SKM-1 treated with dmso at 0.1 percent for 144 hours (cell line): ENCODE measurements at regions not wholly inside any gene's neighbourhood (a gene's known extent, or its start where the extent isn't known, plus 50 kb on each side); places are given as distances from the start of the nearest gene placed in this dataset.

Experiments used
- DNase-seq: peaks from one replicate; lab custom pipeline; 2025; ENCODE audit not compliant: unreplicated experiment; lab: John Stamatoyannopoulos, UW

DNA sequence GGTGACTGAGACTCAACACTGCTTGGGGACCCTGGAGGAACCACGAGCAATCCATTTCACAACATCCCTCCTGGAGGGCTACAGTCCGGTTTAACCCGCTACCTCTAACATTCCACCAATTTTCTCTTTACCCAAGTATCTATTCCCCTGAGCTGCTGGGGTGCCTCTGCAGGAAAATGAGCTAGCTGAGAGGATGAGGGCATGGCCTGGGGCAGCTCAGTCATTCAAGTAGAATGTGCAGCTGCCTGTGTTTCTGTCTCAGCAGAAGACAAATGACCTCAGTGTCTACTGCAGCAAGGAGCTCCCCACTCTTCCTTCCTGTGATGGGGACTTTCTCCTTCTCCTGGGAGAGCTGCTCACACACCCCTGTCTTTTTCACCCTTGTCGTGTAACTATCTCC, 120.8 kb downstream of the ZNF518B start:
- DNase-seq, result no peak

- no peak for DNase-seq
These were observed 122.2 kb downstream of the ZNF518B start for GRCh38 chr4:10335050-10335449.

GRCh38 chr4:10334506-10335028, 122.7 kb downstream of the ZNF518B start:
- no peak for DNase-seq

GRCh38 chr4:10333942-10334341, 123.3 kb downstream of the ZNF518B start:
- DNase-seq, result no peak

- no peak for DNase-seq
These were observed 131.2 kb downstream of the ZNF518B start for GRCh38 chr4:10326075-10326474.

DNA sequence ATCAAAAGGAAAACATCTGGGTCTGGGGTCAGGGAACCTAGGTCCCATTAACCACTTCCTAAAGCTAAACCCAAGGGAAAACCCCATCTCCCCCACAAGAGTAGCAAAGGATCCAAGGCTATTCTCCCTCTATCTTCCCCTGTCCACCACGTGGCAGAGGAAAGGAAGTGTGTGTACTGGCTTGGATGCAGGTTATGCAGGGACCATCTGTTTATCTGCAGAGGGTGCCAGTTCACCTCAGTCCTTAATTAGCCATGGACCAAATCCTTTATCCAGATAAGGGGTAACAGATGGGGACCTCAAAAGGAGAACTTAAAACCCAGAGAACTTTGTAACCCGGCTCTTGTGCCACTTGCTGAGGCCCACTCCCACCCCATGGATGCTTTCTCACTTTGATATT, 135.3 kb downstream of the ZNF518B start:
- no peak for DNase-seq

DNA sequence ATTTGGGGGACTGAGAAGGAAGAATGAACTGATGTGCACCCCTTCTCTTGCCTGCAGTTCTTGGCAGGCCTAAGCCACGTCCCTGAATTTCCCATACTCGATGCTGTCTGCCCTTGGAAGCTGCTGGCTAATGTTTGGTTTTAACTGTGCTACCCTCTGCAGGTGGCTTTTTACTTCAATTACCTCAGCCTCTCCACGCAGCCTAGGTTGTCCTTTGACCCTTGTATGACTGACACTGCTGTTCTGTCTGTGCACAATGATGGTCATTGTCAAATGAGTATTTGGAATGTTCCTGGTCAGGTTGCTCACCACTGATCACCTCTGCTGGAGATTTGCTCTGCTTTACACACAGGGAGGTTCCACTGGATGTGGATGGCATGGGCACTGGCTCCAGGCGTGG, 137.1 kb downstream of the ZNF518B start:
- DNase-seq, result no peak

DNA sequence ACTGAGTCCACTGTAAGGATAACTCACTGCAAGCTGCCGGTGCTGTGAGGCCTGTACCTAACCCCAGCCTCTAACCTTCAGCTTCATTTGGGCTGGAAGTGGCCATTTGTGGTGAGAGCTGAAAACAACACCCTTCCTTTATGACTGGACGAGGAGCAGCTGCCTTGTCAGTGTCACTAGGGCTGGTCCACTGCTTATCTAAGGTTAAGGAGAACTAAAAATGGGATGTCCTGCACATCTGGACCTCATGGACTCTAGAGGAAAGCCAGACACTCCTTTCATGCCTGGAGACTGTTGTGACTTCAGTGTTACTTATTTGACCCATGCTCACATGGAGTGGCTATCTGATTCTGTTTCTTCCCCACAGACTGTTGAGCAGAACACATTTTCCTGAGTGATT, 139.9 kb downstream of the ZNF518B start:
- DNase-seq, result no peak

- DNase-seq, result no peak
These were observed 140.4 kb downstream of the ZNF518B start for GRCh38 chr4:10316851-10317250.

GRCh38 chr4:10315638-10316037, 141.6 kb downstream of the ZNF518B start:
- no peak for DNase-seq

GRCh38 chr4:10312568-10312967, 144.7 kb downstream of the ZNF518B start:
- DNase-seq, result no peak

GRCh38 chr4:10311939-10312338, 145.3 kb downstream of the ZNF518B start:
- DNase-seq, result no peak

DNA sequence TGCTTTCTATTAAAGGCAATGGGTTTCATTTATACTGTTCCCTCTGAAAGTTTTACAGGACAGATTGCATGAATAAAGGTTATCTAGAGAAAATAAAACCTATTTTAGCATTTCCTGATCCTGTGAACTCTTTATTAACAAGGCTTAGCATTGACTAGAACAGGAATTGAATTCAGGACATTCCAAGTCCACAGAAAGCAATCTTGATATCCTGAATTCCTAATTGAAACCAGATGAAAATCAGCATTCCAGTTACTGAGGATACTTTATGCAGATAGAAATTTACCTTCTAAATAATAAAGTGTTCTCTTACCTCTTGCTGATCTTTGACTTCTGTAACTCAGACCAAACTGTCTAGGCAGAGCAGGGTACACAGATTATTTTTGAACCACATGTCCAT, 151.4 kb downstream of the ZNF518B start:
- DNase-seq, result no peak

DNA sequence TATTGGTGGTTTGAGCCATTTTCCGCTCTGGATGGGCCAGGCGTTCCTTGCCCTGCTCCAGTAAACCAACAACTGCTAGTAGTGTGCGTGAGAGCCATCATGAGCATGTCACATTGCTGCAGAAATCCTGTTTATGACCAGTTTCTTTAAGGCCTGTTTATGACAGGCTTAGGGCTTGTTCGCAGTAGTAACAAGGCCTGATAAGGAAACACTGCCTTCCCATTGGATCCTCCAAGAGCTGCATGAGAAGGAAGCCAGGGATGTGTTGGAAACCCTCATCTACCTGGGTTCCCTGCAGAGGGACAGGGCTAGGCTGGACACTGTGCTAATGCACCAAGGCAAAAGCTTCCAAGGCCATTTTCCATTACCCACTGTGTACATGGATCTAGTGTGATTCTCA, 153.9 kb downstream of the ZNF518B start:
- no peak for DNase-seq

GRCh38 chr4:10302096-10302495, 155.1 kb downstream of the ZNF518B start:
- DNase-seq, result no peak

DNA sequence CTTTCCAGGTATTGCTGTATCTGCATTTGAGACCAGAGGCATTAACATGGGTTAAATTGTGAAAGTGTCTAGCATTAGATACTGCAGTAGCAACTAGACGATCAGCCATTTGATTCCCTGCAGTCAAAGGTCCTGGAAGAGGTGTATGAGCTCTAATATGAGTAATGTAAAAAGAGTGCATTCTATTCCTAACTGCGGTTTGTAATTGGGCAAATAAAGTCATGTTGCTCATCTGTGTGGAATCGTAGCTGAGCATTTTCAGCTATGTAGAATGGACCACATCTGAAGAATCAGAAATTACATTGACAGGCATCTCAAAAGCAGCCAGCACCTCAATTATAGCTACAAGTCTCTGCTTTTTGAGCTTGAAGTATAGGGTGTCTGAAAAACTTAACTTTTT, 157.6 kb downstream of the ZNF518B start:
- no peak for DNase-seq

GRCh38 chr4:10298681-10299080, 158.5 kb downstream of the ZNF518B start:
- DNase-seq, result no peak

DNA sequence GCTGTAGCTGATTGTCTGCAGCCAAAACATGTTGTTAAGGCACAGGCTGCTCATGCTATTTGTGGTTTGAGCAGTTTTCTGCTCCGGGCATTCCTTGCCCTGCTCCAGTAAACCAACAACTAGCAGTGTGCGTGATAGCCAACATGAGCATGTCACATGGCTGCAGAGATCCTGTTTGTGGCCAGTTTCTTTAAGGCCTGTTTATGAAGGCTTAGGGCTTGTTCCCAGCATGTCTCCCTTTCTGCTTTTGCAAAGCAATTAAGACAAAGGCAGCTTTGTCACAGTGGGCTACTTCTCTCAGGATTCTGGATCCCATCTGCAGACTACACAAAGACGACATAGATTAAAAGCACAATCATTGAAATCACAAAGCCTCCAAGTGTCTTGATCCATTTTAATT, 160.5 kb downstream of the ZNF518B start:
- no peak for DNase-seq

DNA sequence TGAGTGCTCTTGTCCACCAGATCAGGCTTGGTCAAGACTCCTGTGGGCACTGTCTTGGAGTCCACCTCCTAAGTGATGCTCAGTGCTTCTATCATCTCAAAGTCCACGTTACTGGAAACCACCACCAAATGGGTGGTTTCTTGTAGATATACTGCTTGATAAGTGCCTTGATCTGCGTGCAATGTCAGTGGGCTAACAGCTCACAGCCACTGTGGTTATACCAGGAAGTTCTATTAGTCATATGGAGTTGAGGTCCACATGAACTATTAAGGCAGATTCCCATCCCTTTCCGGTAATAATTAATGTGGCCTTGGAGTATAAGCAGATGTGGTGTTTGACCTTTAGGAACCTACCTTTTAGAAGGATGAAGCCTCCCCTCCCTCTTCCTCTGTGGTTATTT, 161.9 kb downstream of the ZNF518B start:
- no peak for DNase-seq

DNA sequence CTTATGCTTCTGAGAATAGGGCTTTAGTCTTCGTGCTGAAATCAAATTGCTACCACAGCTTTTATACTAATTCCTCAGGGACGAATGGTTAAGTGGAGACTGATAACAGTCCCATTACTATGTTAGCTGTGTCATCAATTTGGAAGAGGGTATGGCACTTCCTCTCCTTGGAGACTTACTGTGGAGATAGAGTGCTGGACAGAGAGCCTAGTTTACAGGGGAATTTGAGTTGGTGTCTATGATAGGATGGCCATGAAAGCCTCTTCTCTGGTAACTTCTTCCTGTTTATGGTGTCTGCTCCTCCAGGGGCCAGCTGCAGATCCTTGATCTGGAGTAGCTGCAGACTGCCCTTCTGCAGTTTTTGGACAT, 167.7 kb downstream of the ZNF518B start:
- DNase-seq, result no peak

DNA sequence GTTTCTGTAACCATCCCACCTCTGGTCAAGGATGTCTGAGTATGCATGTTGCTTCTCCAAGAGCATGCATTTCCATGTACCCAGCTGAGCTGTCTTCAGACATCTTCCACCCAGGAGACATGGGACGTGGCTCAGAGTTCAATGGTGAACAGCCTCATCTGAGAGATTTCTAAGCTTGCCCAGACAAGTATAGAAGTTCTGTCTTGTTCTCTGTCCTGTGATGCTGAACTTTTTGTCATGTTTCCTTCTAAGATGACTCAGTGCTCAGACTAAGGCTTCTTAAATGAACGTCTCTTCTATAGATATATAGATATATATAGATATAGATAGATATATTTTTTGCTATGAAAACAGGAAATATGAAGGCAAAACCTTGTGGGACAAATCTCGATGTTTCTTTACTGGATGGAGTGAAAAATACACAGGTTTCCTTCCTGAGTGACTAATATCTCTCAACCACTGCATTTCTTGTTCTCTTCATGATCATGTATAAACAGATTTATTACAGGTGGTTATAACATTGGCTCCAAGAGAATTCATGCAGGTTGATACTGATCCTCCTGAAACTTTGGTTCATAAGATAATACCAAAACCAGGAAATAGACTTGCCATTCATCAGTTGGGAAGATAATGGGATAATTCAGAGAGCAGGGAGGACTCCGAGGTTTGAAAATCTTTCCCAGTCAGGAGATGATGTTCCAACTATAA, 168.2 kb downstream of the ZNF518B start:
- no peak for DNase-seq

DNA sequence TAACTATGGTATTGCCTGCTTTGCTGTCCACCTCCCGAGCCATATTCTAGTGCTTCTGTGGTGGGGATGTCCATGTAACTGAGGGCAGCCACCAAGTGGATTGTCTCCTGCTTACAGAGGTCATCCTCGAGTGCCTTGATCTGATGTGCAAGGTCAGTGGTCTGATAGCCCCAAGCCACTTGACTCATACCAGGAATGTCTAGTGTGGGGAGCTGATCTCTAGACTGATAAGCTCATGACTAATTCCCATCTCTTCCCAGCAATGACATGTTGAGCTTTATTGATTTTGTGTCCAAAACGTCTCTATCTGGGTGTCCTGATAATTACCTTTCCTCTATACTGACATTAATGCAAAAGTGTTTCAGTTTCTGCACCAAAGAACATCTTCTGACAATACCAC, 168.4 kb upstream of the WDR1 start:
- DNase-seq, result no peak

- no peak for DNase-seq
These were observed 167.2 kb upstream of the WDR1 start for GRCh38 chr4:10283761-10284160.
